GM13977 (cell line): ENCODE measurements at regions not wholly inside any gene's neighbourhood (a gene's known extent, or its start where the extent isn't known, plus 50 kb on each side); places are given as distances from the start of the nearest gene placed in this dataset.

ENCODE experiments used
- DNase-seq: peaks from one replicate; pipeline ENCODE4 v3.0.0; 2012; ENCODE audit warnings: low spot score
- in situ Hi-C: fragments of 300-500 bp; cut with MboI; formaldehyde crosslinking; loops from one replicate; pipeline ENCODE4 v1.12.0; 2022; ENCODE audit warnings: low sequenced_read_pairs, low pct_unique_long_range_greater_than_20kb, mixed read lengths, inconsistent platforms; ENCODE audit not compliant: unreplicated experiment
- TF ChIP-seq, protein P1 (sequence below): IDR thresholded peaks from 2 replicates; pipeline ENCODE4 v1.5.1; 2012; ENCODE audit warnings: mild to moderate bottlenecking, control low read depth; ENCODE audit not compliant: insufficient read depth; ENCODE audit errors: extremely low read depth, missing control alignments

DNA sequence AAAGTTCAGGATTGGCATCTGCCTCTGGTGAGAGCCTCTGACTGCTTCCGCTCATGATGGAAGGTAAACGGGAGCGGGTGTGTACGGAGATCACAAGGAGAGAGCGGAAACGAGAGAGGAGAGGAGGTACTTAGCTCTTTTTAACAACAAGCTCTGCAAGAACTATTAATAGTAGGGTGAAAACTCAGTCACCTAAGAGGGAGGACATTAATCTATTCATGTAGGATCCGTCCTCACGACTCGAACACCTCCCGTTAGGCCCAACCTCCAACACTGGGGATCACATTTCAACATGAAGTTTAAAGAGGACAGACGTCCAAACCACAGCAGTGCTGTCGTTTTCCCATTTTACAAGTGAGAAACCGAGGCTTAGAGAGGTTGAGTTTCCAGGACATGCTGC lies 173.7 kb downstream of the SLC28A3 start:
- TF ChIP-seq, protein P1, sequence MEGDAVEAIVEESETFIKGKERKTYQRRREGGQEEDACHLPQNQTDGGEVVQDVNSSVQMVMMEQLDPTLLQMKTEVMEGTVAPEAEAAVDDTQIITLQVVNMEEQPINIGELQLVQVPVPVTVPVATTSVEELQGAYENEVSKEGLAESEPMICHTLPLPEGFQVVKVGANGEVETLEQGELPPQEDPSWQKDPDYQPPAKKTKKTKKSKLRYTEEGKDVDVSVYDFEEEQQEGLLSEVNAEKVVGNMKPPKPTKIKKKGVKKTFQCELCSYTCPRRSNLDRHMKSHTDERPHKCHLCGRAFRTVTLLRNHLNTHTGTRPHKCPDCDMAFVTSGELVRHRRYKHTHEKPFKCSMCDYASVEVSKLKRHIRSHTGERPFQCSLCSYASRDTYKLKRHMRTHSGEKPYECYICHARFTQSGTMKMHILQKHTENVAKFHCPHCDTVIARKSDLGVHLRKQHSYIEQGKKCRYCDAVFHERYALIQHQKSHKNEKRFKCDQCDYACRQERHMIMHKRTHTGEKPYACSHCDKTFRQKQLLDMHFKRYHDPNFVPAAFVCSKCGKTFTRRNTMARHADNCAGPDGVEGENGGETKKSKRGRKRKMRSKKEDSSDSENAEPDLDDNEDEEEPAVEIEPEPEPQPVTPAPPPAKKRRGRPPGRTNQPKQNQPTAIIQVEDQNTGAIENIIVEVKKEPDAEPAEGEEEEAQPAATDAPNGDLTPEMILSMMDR = no peak
- in situ Hi-C loops = loop anchor here (25.0 kb wide), 1 partner anchor 230 kb away; no protein-coding TSS in a partner anchor
- no peak for DNase-seq

DNA sequence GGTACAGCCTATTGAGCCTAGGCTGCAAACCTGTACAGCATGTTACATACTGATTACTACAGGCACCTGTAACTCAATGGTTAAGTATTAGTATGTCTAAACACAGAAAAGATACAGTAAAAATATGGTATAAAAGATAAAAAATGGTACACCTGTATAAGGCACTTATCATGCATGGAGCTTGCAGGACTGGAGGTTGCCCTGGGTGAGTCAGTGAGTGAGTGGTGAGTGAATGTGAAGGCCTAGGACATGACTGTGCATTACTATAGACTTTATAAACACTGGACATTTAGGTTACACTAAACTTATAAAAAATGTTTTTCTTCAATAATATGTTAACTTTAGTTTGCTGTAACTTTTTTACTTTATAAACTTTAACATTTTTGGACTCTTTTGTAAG lies 171.3 kb downstream of the SLC28A3 start:
- TF ChIP-seq, protein P1 = no peak
- DNase-seq = no peak

DNA sequence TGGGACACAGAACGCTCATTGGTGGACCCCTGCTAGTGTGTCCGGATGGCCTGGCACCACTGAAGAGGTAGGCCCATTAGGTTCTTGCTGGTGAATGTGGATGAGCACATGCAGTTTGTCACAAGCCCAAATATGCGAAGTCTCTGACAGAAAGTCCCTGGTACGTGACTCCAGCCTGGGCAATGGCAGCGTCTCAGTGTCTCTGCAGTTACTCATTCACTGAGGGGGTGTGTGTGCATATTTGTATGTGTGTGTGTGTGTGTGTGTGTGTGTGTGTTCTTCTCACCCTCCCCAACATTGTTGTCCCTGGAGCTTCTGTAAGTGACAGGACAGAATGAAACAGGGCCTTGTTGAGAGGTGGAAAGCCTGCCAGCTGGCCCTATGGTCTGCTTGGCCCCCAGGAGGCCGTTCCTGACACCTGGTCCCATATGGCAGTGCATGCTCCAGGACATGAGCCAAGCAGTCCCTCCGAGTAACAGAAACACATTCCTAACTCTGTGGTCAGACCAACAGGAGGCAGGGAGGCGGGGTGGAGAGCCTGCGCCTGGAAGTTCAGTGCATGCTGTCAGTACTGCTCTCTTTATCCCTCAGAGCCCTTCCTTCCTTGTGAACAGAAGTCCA lies 169.9 kb downstream of the SLC28A3 start:
- no peak for DNase-seq
- TF ChIP-seq, protein P1 = no peak
- in situ Hi-C loops = loop anchor here (25.0 kb wide), 1 partner anchor 233 kb away; no protein-coding TSS in a partner anchor

More for the DNA sequence above, 171.3 kb downstream of the SLC28A3 start:
- in situ Hi-C loops = loop anchor here (25.0 kb wide), 1 partner anchor 232 kb away; no protein-coding TSS in a partner anchor

DNA sequence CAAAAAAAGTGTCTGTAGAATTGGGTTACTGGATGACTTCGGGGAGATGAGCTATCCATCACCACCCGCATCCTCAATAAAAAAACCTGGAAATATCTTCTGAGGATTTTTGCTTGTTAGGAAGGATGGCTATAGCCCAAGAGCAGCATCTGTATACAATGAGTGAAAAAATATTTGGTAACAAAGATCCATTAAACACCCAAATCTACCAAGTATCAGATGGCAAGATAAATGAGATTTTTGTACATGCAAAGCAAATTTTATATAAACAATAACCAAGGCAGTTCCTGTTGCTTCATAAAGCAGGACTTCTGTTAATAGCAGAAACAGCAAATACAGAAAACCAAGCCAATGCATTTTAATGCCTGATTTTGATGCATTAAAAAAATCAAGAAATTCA lies 166.6 kb downstream of the SLC28A3 start:
- TF ChIP-seq, protein P1 = no peak
- no peak for DNase-seq
- in situ Hi-C loops = loop anchor here (25.0 kb wide), 1 partner anchor 237 kb away; no protein-coding TSS in a partner anchor

DNA sequence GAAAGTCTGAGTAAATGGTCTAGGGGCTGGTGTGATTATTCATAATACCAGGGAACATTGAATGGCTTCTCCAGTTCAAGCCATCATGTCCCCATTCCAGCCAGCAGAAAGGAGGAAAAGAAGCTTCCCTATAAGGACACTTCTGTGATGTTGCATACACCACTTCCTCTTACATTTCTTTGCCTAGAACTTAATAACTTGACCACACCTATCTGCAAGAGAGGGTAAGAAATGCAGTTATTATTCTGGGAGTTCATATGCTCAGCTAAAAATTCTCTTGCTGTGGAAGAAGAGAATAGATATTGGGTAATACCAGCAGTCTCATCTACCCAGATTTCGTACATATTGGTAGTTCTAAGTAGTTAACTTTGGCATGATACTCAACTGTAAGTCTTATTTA lies 166.1 kb downstream of the SLC28A3 start:
- TF ChIP-seq, protein P1 = no peak
- no peak for DNase-seq
- in situ Hi-C loops = loop anchor here (25.0 kb wide), 1 partner anchor 237 kb away; no protein-coding TSS in a partner anchor

DNA sequence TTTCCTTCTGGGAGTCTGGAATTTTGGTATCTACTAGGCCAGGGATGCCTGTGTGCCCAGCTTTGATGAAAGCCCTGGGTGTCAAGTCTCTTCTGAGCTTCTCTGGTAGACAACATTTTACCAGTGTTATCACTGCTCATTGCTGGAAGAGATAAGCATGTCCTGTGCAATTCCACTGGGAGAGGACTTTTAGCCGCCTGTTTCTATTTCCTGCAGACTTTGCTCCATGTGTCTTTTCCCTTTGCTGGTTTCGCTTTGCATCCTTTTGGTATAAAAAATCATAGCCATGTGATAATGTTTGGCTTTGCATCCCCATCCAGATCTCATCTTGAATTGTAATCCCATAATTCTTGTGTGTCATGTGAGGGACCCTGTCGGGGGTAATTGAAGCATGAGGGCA lies 163.2 kb downstream of the SLC28A3 start:
- in situ Hi-C loops = no loop called here
- DNase-seq = no peak
- TF ChIP-seq, protein P1 = no peak
